ENCODE measurements at regions not wholly inside any gene's neighbourhood (a gene's known extent, or its start where the extent isn't known, plus 50 kb on each side); places are given as distances from the start of the nearest gene placed in this dataset.
"Not testable (repeated sequence)": the region's sequence is repeated elsewhere in the genome, so short reads cannot be mapped to it uniquely, and the experiment has no call there.

DNA sequence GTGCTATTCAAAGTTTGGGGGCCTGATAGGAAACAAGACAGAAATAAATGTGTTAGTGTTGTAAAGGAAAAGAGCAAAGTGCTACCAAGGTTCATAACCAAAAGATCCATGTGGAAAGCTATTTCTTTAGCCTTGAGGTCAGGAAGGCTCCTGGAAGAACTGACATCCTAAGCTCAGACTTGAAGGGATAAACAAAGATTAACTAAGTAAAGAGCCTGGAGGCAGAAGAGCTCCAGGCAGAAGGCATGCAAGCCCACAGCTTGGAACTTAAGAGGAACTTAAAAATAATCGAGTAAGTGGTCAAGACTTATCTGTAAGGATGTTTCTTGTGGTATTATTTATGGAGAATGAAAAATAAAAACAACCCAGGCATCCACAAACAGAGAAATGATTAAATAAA lies 245.0 kb upstream of the MGAT5 start:
- 32 to 40% methylated on average over 1 of the region's 1 CpG for WGBS, 2 donors
- ATAC-seq, result no peak

GRCh38 chr2:134009440-134009839 lies 244.4 kb upstream of the MGAT5 start:
- DNase-seq, result no peak
- no peaks in the 10 kb centered on the region for H3K36me3 ChIP-seq (replicated peaks in 1 of 2; ENCODE audit: insufficient read depth in 1 of 2, low read depth in 2 of 2)
- H3K9me3 ChIP-seq, result no peaks in the 10 kb centered on the region
- H3K27ac ChIP-seq, result no peak overlapping the region
- no peaks in the 10 kb centered on the region for H3K4me1 ChIP-seq
- intact Hi-C loops (cut with DNase I), result no loop called here
- WGBS, 2 donors, result 78 to 96% methylated on average over 6 of the region's 8 CpGs
- TF ChIP-seq, protein P1, sequence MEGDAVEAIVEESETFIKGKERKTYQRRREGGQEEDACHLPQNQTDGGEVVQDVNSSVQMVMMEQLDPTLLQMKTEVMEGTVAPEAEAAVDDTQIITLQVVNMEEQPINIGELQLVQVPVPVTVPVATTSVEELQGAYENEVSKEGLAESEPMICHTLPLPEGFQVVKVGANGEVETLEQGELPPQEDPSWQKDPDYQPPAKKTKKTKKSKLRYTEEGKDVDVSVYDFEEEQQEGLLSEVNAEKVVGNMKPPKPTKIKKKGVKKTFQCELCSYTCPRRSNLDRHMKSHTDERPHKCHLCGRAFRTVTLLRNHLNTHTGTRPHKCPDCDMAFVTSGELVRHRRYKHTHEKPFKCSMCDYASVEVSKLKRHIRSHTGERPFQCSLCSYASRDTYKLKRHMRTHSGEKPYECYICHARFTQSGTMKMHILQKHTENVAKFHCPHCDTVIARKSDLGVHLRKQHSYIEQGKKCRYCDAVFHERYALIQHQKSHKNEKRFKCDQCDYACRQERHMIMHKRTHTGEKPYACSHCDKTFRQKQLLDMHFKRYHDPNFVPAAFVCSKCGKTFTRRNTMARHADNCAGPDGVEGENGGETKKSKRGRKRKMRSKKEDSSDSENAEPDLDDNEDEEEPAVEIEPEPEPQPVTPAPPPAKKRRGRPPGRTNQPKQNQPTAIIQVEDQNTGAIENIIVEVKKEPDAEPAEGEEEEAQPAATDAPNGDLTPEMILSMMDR (IDR thresholded peaks at IDR 0.05), result no peak
- TF ChIP-seq POLR2A (IDR thresholded peaks at IDR 0.05), result no peak
- no peak for ATAC-seq
- H3K27me3 ChIP-seq, result no peaks in the 10 kb centered on the region
- H3K4me3 ChIP-seq, result no peak overlapping the region

More for the DNA sequence above, 245.0 kb upstream of the MGAT5 start:
- Histone ChIP-seq H3K4me3 (no peak overlapping the region), H3K4me1 (no peaks in the 10 kb centered on the region), H3K27ac (no peak overlapping the region), H3K36me3 (replicated peaks in 1 of 2; ENCODE audit: insufficient read depth in 1 of 2, low read depth in 2 of 2) (no peaks in the 10 kb centered on the region), H3K27me3 (no peaks in the 10 kb centered on the region), H3K9me3 (no peaks in the 10 kb centered on the region)
- intact Hi-C loops (cut with DNase I), result no loop called here
- DNase-seq, result no peak
- TF ChIP-seq, protein P1 (IDR thresholded peaks at IDR 0.05), result no peak
- no peak for TF ChIP-seq POLR2A (IDR thresholded peaks at IDR 0.05)

DNA sequence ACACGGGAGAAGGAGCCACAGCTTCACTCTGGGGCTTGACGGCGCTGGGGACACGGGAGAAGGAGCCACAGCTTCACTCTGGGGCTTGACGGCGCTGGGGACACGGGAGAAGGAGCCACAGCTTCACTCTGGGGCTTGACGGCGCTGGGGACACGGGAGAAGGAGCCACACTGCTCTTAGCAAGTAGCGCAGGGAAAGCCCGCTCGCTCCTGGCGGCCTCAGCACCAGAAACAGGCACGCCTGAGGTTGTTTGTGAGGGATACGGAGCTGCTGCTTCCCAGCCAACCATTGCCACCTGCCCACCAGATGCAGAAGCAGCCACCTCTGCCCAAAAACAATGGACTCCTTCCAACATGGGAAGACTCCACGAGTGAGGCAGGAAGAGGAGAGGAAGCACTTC lies 244.0 kb upstream of the MGAT5 start:
- WGBS, 2 donors, result 80 to 84% methylated on average over 11 to 12 of the region's 17 CpGs
- H3K4me3 ChIP-seq; ATAC-seq; H3K36me3 ChIP-seq (replicated peaks in 1 of 2; ENCODE audit: insufficient read depth in 1 of 2, low read depth in 2 of 2); H3K27ac ChIP-seq; DNase-seq; H3K9me3 ChIP-seq; intact Hi-C loops (cut with DNase I); H3K27me3 ChIP-seq; H3K4me1 ChIP-seq: not testable (repeated sequence)

DNA sequence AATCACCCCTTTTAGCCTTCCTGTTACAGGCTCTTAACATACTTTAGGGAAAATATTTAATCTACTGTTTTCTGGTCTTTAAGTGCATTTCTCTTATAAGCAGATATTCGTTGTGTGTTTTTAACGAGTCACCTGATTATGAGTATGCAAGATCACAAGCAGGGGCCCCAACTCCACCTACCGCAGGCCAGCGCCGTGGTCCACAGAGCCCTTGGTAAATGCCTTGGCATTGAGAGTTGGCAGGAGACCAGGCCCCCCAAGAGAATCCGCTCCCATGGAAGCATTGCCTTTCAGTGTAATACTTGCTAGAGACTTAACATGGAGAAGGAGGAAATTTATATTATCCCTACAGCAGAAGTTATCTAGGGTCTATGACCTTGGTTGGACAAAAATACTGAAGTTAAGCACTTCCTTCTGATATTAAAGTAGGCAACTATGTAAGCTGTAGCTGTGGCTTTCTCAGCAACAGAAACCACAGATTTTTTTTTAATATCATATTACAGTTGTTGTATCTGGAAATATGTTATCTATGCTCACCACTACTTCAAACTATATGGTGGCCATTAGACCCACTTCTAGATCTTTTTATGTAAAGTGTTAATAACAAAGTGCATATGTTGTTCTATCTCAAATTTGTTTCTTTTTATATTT lies 241.8 kb upstream of the MGAT5 start:
- Histone ChIP-seq H3K27me3 (no peaks in the 10 kb centered on the region), H3K4me3 (no peak overlapping the region), H3K27ac (no peak overlapping the region), H3K9me3 (no peaks in the 10 kb centered on the region), H3K4me1 (no peaks in the 10 kb centered on the region), H3K36me3 (replicated peaks in 1 of 2; ENCODE audit: insufficient read depth in 1 of 2, low read depth in 2 of 2) (no peaks in the 10 kb centered on the region)
- no peak for ATAC-seq
- 82 to 88% methylated on average over 6 of the region's 6 CpGs for WGBS, 2 donors
- intact Hi-C loops (cut with DNase I), result no loop called here
- TF ChIP-seq, protein P1 (IDR thresholded peaks at IDR 0.05), result no peak
- no peak for TF ChIP-seq POLR2A (IDR thresholded peaks at IDR 0.05)
- no peak for DNase-seq

- Histone ChIP-seq H3K27me3 (no peaks in the 10 kb centered on the region), H3K36me3 (replicated peaks in 1 of 2; ENCODE audit: insufficient read depth in 1 of 2, low read depth in 2 of 2) (no peaks in the 10 kb centered on the region), H3K4me1 (no peaks in the 10 kb centered on the region), H3K27ac (no peak overlapping the region), H3K4me3 (no peak overlapping the region), H3K9me3 (no peaks in the 10 kb centered on the region)
- TF ChIP-seq, protein P1 (IDR thresholded peaks at IDR 0.05), result no peak
- TF ChIP-seq POLR2A (IDR thresholded peaks at IDR 0.05), result no peak
- 76 to 83% methylated on average over 3 of the region's 3 CpGs for WGBS, 2 donors
- no peak for ATAC-seq
- DNase-seq, result no peak
- intact Hi-C loops (cut with DNase I), result no loop called here
These were observed 239.5 kb upstream of the MGAT5 start for GRCh38 chr2:134014196-134014960.
